Neural progenitor cell (in vitro differentiated cells): ENCODE measurements at regions not wholly inside any gene's neighbourhood (a gene's known extent, or its start where the extent isn't known, plus 50 kb on each side); places are given as distances from the start of the nearest gene placed in this dataset.

Experiments
- EZH2 ChIP-seq: fragments of 200-600 bp; sonication (generic); IDR thresholded peaks from 2 replicates; pipeline ENCODE4 v1.6.1; 2017; ENCODE audit warnings: antibody characterized with exemption, mild to moderate bottlenecking, moderate library complexity
- EZH2phosphoT487 ChIP-seq: fragments of 200-600 bp; sonication (generic); IDR thresholded peaks from 2 replicates; pipeline ENCODE4 v1.6.1; 2017; ENCODE audit warnings: antibody characterized with exemption
- TF ChIP-seq, protein P1 (sequence below): fragments of 200-600 bp; sonication (generic); IDR thresholded peaks from 2 replicates; pipeline ENCODE4 v1.5.1; 2017; ENCODE audit warnings: antibody characterized with exemption, mild to moderate bottlenecking

DNA sequence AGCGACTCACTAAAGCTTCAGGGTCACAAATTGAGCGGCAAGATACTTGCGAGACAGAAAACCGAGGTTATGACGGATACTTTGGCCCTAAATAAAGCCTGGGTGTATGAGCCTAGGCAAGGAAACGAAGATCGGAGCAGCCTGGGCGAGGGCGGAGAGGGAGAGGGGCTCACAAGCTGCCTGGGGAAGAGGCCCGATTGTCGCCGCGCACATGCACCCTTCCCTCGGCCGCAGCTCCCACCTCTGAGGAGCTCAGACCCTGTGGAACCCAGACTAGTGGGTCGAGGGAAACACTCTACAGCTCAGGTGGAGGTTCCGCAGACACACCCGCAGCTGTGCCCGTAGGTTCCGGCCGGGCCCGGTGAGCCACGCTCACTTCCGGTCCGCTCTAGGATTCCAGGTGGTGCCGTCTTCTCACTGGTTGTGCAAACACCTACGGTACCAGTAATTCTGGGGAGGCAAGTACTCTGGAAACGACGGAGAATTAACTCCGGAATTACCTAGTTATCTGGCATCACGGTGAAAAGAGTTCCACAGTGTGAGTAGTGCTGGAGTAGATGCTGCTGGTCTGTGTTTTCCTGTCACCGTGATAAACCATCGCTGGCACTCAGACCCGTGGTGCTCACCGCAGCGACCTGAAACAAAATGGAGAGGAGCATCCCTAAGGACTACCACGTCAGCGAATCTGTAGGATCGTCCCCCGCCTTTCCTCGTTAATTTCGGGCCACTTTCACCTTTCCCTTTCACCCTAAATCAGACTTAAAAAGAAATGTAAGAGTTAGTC lies 61.5 kb downstream of the GPX5 start:
- TF ChIP-seq, protein P1, sequence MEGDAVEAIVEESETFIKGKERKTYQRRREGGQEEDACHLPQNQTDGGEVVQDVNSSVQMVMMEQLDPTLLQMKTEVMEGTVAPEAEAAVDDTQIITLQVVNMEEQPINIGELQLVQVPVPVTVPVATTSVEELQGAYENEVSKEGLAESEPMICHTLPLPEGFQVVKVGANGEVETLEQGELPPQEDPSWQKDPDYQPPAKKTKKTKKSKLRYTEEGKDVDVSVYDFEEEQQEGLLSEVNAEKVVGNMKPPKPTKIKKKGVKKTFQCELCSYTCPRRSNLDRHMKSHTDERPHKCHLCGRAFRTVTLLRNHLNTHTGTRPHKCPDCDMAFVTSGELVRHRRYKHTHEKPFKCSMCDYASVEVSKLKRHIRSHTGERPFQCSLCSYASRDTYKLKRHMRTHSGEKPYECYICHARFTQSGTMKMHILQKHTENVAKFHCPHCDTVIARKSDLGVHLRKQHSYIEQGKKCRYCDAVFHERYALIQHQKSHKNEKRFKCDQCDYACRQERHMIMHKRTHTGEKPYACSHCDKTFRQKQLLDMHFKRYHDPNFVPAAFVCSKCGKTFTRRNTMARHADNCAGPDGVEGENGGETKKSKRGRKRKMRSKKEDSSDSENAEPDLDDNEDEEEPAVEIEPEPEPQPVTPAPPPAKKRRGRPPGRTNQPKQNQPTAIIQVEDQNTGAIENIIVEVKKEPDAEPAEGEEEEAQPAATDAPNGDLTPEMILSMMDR = no peak
- TF ChIP-seq EZH2phosphoT487 (no peak), EZH2 (no peak)
